ENCODE measurements at regions not wholly inside any gene's neighbourhood (a gene's known extent, or its start where the extent isn't known, plus 50 kb on each side); places are given as distances from the start of the nearest gene placed in this dataset.
A peak's percentile ranks its signal among the peaks of the same experiment; 100 is the strongest.
"Not testable (repeated sequence)": the region's sequence is repeated elsewhere in the genome, so short reads cannot be mapped to it uniquely, and the experiment has no call there.

DNA sequence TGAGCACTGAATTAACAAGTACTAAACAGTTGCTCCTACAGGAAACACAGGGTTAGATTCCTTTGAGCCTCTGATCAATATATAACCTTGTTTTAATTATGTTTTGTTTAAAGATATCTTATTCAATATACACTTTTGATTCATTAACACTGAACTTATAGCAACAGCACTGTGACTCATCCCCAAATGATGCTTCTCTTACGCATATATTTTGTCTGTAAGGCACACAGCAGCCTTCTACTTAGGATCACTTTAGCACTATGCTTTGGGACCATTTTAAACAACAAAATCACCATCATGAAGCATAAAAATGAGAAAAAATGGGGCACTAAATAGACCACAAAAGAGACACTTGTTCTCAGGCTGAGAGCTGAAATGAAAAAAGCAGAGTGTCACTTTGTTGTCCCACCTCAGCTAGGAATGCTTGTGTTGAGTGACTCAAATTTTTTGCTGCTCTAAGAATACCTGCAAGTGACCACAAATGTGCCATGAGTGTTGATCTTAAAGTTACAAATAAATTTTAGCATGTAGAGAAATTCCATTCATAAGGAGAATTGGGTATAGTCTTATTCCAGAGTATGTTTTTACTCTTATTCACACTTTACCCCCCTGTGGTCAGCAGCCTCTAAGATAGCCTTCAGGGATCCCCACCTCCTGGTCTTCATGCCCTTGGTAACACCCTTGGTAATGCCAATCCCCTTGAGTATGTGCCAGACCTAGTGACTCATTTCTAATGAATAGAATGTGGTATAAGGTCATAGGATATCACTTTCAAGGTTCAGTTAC is 252.7 kb upstream of the IL12B start:
- Histone ChIP-seq H3K36me3 (ENCODE audit: insufficient read depth, low read length) (no peaks in the 10 kb centered on the region), H3K27ac (ENCODE audit: low read depth, low read length) (peak overlapping the region; percentile 40), H3K79me2 (ENCODE audit: insufficient read depth, low read length) (no peaks in the 10 kb centered on the region), H2AFZ (ENCODE audit: low read length) (no peak overlapping the region), H3K4me1 (ENCODE audit: insufficient read depth, low read length) (peaks cover 21% of the 10 kb centered on the region), H3K4me2 (ENCODE audit: insufficient read depth, low read length) (peak overlapping the region; percentile 23), H3K9me3 (ENCODE audit: low read depth, low read length) (no peaks in the 10 kb centered on the region), H3K27me3 (ENCODE audit: insufficient read depth, low read length) (no peaks in the 10 kb centered on the region), H3K4me3 (ENCODE audit: insufficient read depth, low read length) (no peak overlapping the region), H4K20me1 (ENCODE audit: insufficient read depth, low read length) (no peaks in the 10 kb centered on the region)
- DNase-seq (ENCODE audit: insufficient read length, low spot score, missing footprints): no peak
- TF ChIP-seq, protein P1, sequence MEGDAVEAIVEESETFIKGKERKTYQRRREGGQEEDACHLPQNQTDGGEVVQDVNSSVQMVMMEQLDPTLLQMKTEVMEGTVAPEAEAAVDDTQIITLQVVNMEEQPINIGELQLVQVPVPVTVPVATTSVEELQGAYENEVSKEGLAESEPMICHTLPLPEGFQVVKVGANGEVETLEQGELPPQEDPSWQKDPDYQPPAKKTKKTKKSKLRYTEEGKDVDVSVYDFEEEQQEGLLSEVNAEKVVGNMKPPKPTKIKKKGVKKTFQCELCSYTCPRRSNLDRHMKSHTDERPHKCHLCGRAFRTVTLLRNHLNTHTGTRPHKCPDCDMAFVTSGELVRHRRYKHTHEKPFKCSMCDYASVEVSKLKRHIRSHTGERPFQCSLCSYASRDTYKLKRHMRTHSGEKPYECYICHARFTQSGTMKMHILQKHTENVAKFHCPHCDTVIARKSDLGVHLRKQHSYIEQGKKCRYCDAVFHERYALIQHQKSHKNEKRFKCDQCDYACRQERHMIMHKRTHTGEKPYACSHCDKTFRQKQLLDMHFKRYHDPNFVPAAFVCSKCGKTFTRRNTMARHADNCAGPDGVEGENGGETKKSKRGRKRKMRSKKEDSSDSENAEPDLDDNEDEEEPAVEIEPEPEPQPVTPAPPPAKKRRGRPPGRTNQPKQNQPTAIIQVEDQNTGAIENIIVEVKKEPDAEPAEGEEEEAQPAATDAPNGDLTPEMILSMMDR (IDR thresholded peaks at IDR 0.05; ENCODE audit: extremely low read depth, low read depth, low read length): no peak

DNA sequence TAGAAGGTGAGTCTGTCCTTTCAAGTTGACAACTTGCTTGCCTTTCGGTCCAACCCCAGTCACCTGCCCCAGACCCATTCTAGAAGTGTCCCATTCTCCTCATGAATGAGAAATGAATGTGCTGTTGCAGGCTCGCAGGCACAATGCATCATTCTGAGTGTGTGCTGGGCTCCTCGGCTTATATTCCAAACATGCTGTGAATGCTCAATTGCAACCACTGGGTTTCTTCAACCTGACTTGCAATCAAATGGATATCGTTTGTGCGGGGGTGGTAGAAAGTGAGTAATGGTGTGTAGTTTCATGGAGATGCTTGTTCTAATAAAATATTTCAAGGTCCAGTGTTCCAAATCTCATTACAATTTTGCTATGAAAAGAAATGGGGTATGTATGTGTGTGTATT is 256.6 kb upstream of the IL12B start:
- Histone ChIP-seq H3K4me1 (ENCODE audit: insufficient read depth, low read length) (peaks cover 16% of the 10 kb centered on the region), H4K20me1 (ENCODE audit: insufficient read depth, low read length) (no peaks in the 10 kb centered on the region), H3K36me3 (ENCODE audit: insufficient read depth, low read length) (no peaks in the 10 kb centered on the region), H3K27me3 (ENCODE audit: insufficient read depth, low read length) (no peaks in the 10 kb centered on the region), H3K9me3 (ENCODE audit: low read depth, low read length) (no peaks in the 10 kb centered on the region), H3K4me3 (ENCODE audit: insufficient read depth, low read length) (no peak overlapping the region), H3K79me2 (ENCODE audit: insufficient read depth, low read length) (no peaks in the 10 kb centered on the region), H2AFZ (ENCODE audit: low read length) (no peak overlapping the region), H3K27ac (ENCODE audit: low read depth, low read length) (no peak overlapping the region), H3K4me2 (ENCODE audit: insufficient read depth, low read length) (no peak overlapping the region)
- TF ChIP-seq, protein P1 (IDR thresholded peaks at IDR 0.05; ENCODE audit: extremely low read depth, low read depth, low read length): no peak
- DNase-seq (ENCODE audit: insufficient read length, low spot score, missing footprints): no peak

DNA sequence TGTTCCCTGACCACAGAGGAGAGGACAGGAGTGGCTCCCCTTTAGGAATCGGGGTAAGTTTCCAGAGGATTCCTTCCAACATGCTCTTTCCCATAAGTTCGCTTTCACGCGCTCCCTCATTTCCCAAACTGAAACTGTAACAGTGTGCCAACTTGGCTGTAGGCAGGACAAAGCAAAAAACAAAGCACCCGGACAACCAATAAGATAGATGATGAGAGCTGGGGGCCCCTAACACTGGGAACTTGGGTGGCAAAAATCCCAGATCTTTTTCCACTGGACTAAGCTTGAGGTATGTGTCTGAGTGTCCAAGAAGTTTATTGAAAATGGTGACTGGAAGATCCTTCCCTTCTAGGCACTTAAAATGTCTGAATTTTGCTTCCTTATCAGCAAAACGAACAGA is 258.7 kb upstream of the IL12B start:
- Histone ChIP-seq H3K79me2 (ENCODE audit: insufficient read depth, low read length) (no peaks in the 10 kb centered on the region), H2AFZ (ENCODE audit: low read length) (no peak overlapping the region), H3K36me3 (ENCODE audit: insufficient read depth, low read length) (no peaks in the 10 kb centered on the region), H3K4me2 (ENCODE audit: insufficient read depth, low read length) (no peak overlapping the region), H3K4me1 (ENCODE audit: insufficient read depth, low read length) (no peaks in the 10 kb centered on the region), H3K4me3 (ENCODE audit: insufficient read depth, low read length) (no peak overlapping the region), H3K27ac (ENCODE audit: low read depth, low read length) (no peak overlapping the region), H3K27me3 (ENCODE audit: insufficient read depth, low read length) (no peaks in the 10 kb centered on the region), H3K9me3 (ENCODE audit: low read depth, low read length) (no peaks in the 10 kb centered on the region), H4K20me1 (ENCODE audit: insufficient read depth, low read length) (no peaks in the 10 kb centered on the region)
- TF ChIP-seq, protein P1 (IDR thresholded peaks at IDR 0.05; ENCODE audit: extremely low read depth, low read depth, low read length): no peak
- no peak for DNase-seq (ENCODE audit: insufficient read length, low spot score, missing footprints)

DNA sequence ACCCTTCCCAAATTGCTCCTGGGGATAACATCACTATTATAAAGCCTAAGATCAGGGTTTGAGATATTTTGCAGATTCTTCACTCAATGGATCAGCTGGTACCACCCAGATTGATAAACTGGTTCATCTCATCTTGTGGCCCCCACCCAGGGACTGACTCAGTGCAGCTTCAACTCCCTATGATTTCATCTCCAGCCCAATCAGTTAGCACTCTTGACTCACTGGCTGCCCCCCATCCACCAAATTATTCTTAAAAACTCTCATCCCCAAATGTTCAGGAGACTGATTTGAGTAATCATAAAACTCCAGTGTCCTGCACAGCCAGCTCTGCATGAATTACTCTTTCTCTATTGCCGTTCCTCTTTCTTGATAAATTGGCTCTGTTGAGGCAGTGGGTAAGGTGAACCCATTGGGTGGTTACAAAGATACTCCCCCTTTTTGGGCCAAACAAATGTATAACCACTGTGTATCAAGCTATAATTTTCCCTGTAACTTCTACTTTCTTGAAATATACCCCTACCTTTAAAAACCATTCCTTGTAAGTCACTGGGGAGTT is 263.3 kb upstream of the IL12B start:
- Histone ChIP-seq H3K9me3 (ENCODE audit: low read depth, low read length) (no peaks in the 10 kb centered on the region), H3K4me1 (ENCODE audit: insufficient read depth, low read length) (peaks cover 4% of the 10 kb centered on the region), H3K4me2 (ENCODE audit: insufficient read depth, low read length) (no peak overlapping the region), H3K36me3 (ENCODE audit: insufficient read depth, low read length) (no peaks in the 10 kb centered on the region), H3K79me2 (ENCODE audit: insufficient read depth, low read length) (no peaks in the 10 kb centered on the region), H3K27ac (ENCODE audit: low read depth, low read length) (no peak overlapping the region), H3K4me3 (ENCODE audit: insufficient read depth, low read length) (no peak overlapping the region), H3K27me3 (ENCODE audit: insufficient read depth, low read length) (no peaks in the 10 kb centered on the region), H2AFZ (ENCODE audit: low read length) (no peak overlapping the region), H4K20me1 (ENCODE audit: insufficient read depth, low read length) (no peaks in the 10 kb centered on the region)
- DNase-seq (ENCODE audit: insufficient read length, low spot score, missing footprints): no peak
- TF ChIP-seq, protein P1 (IDR thresholded peaks at IDR 0.05; ENCODE audit: extremely low read depth, low read depth, low read length): no peak

DNA sequence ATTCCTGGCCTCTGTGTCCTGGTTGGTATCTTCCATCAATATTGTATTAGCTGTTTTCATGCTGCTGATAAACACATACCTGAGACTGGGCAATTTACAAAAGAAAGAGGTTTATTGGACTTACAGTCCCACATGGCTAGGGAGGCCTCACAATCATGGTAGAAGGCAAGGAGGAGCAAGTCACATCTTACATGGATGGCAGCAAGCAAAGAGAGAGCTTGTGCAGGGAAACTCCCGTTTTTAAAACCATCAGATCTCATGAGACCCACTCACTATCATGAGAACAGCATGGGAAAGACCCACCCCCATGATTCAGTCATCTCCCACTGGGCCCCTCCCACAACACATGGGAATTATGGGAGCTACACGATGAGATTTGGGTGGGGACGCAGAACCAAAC is 265.3 kb upstream of the IL12B start:
- not testable (repeated sequence) for H2AFZ ChIP-seq (ENCODE audit: low read length); H3K36me3 ChIP-seq (ENCODE audit: insufficient read depth, low read length); H3K4me1 ChIP-seq (ENCODE audit: insufficient read depth, low read length); H3K27me3 ChIP-seq (ENCODE audit: insufficient read depth, low read length); H3K27ac ChIP-seq (ENCODE audit: low read depth, low read length); H3K4me3 ChIP-seq (ENCODE audit: insufficient read depth, low read length); H3K79me2 ChIP-seq (ENCODE audit: insufficient read depth, low read length); DNase-seq (ENCODE audit: insufficient read length, low spot score, missing footprints); H4K20me1 ChIP-seq (ENCODE audit: insufficient read depth, low read length); H3K9me3 ChIP-seq (ENCODE audit: low read depth, low read length); H3K4me2 ChIP-seq (ENCODE audit: insufficient read depth, low read length)

All from osteoblast (primary cell).